ENCODE measurements at regions not wholly inside any gene's neighbourhood (a gene's known extent, or its start where the extent isn't known, plus 50 kb on each side); places are given as distances from the start of the nearest gene placed in this dataset.

DNA sequence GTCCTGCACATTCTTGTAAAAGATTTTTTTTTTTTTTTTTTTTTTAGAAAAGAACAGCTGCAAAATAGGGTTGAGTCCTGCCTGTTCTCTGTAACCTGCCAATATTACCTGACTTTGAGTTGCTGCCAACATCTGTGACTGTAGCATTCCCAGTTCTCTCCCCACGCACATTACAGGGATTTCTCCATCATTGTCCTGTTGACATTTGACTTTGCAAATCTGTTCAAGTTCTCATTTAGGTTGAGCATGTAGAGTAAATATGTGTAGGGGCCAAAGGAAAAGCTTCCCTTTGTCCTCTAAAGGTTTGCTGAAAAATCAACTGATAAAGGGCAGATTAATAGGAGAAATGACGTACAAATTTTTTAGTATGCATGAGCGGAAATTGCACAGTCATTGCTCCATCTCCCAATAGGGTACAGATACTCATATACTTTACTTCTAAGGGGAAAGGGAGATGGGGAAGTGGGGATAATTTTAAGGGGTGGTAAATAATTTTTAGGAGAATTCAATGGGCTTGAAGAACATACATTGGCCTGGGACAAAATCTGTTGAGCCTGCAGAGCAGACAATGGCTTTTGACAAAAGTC is 385.5 kb downstream of the PIK3C3 start:
- intact Hi-C loops (cut with DNase I; ENCODE audit: low total_unique reads), result no loop called here
- H3K36me3 ChIP-seq, result no peaks in the 10 kb centered on the region
- H3K27me3 ChIP-seq (replicated peaks in 1 of 7), result no peaks in the 10 kb centered on the region
- H3K4me3 ChIP-seq, result no peak overlapping the region
- H3K4me1 ChIP-seq, result no peaks in the 10 kb centered on the region
- H3K27ac ChIP-seq, result no peak overlapping the region
- 59 to 86% (median 79%) methylated on average over 3 of the region's 3 CpGs for WGBS, 5 donors
- DNase-seq, result no peak
- TF ChIP-seq, protein P1, sequence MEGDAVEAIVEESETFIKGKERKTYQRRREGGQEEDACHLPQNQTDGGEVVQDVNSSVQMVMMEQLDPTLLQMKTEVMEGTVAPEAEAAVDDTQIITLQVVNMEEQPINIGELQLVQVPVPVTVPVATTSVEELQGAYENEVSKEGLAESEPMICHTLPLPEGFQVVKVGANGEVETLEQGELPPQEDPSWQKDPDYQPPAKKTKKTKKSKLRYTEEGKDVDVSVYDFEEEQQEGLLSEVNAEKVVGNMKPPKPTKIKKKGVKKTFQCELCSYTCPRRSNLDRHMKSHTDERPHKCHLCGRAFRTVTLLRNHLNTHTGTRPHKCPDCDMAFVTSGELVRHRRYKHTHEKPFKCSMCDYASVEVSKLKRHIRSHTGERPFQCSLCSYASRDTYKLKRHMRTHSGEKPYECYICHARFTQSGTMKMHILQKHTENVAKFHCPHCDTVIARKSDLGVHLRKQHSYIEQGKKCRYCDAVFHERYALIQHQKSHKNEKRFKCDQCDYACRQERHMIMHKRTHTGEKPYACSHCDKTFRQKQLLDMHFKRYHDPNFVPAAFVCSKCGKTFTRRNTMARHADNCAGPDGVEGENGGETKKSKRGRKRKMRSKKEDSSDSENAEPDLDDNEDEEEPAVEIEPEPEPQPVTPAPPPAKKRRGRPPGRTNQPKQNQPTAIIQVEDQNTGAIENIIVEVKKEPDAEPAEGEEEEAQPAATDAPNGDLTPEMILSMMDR (IDR thresholded peaks at IDR 0.05 in 8 of 11, conservative IDR thresholded peaks at IDR 0.05 in 3 of 11), result no peak
- TF ChIP-seq POLR2A (IDR thresholded peaks at IDR 0.05) (no peak), POLR2AphosphoS5 (IDR thresholded peaks at IDR 0.05) (no peak)
- peaks cover 0 to 14% (median 3%) of the 10 kb centered on the region in 8 donors for H3K9me3 ChIP-seq

DNA sequence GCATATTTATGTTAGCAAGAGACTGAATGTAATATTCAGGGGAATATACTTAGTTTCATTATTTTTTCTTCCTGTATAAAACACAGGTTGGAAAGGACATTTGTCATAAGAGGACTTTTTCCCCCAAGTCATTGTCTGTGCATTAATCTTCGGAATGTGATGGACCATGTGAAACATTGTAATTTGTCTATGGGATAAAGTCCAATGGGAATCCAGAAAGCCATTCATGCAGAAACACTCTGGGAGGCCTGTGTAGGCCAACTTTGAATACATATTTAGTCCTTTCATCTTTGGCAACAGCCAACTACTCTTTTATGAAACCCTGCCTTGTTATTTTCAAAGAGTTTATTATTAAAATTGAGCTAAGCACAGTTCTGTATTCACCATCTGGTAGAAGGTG is 386.4 kb downstream of the PIK3C3 start:
- Histone ChIP-seq H3K27ac (no peak overlapping the region), H3K36me3 (no peaks in the 10 kb centered on the region), H3K4me3 (no peak overlapping the region), H3K4me1 (no peaks in the 10 kb centered on the region), H3K27me3 (replicated peaks in 1 of 7) (no peaks in the 10 kb centered on the region), H3K9me3 (peaks cover 0 to 13% (median 3%) of the 10 kb centered on the region in 8 donors)
- DNase-seq, result no peak
- intact Hi-C loops (cut with DNase I; ENCODE audit: low total_unique reads), result no loop called here
- TF ChIP-seq, protein P1 (IDR thresholded peaks at IDR 0.05 in 8 of 11, conservative IDR thresholded peaks at IDR 0.05 in 3 of 11), result no peak
- TF ChIP-seq POLR2A (IDR thresholded peaks at IDR 0.05) (no peak), POLR2AphosphoS5 (IDR thresholded peaks at IDR 0.05) (no peak)
- 0 to 92% (median 48%) methylated on average over 1 of the region's 1 CpG for WGBS, 5 donors

DNA sequence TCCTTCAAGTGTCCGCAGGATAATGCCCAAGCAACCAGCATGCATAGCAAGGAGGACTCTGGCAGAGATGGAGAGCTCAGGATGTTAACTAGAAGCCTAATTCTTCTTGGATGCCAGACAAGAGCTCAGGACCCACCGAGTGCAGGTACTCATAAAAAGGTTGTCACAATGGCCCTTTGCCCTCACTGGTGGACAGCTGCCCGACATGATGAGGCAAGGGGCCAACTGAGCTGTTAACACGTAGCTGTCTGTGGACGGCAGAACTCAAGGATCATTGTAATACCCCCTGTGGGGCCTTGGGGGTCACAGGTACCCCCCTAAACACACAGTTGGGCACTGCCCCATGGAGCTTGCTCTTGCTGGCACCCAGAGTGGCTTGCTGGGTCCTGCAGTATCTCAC is 393.7 kb downstream of the PIK3C3 start:
- Histone ChIP-seq H3K4me1 (no peaks in the 10 kb centered on the region), H3K27ac (no peak overlapping the region), H3K9me3 (no peaks in the 10 kb centered on the region), H3K36me3 (no peaks in the 10 kb centered on the region), H3K4me3 (no peak overlapping the region), H3K27me3 (replicated peaks in 1 of 7) (no peaks in the 10 kb centered on the region)
- intact Hi-C loops (cut with DNase I; ENCODE audit: low total_unique reads), result no loop called here
- no peak for TF ChIP-seq POLR2AphosphoS5 (IDR thresholded peaks at IDR 0.05)
- TF ChIP-seq, protein P1 (IDR thresholded peaks at IDR 0.05 in 8 of 11, conservative IDR thresholded peaks at IDR 0.05 in 3 of 11), result no peak
- TF ChIP-seq POLR2A (IDR thresholded peaks at IDR 0.05), result no peak
- 51 to 87% (median 72%) methylated on average over 3 to 5 of the region's 5 CpGs for WGBS, 5 donors
- DNase-seq, result no peak

- TF ChIP-seq, protein P1 (IDR thresholded peaks at IDR 0.05 in 8 of 11, conservative IDR thresholded peaks at IDR 0.05 in 3 of 11), result no peak
- Histone ChIP-seq H3K4me3 (no peak overlapping the region), H3K36me3 (no peaks in the 10 kb centered on the region), H3K9me3 (no peaks in the 10 kb centered on the region), H3K27me3 (replicated peaks in 1 of 7) (no peaks in the 10 kb centered on the region), H3K4me1 (no peaks in the 10 kb centered on the region), H3K27ac (no peak overlapping the region)
- DNase-seq, result no peak
- 45 to 83% (median 77%) methylated on average over 2 of the region's 2 CpGs for WGBS, 5 donors
- intact Hi-C loops (cut with DNase I; ENCODE audit: low total_unique reads), result no loop called here
These were observed 396.4 kb downstream of the PIK3C3 start for GRCh38 chr18:42351455-42351854.

Measured in spleen (tissue), 11 donors.